Small intestine (tissue), 7 donors: ENCODE measurements at regions not wholly inside any gene's neighbourhood (a gene's known extent, or its start where the extent isn't known, plus 50 kb on each side); places are given as distances from the start of the nearest gene placed in this dataset.
"Not testable (repeated sequence)": the region's sequence is repeated elsewhere in the genome, so short reads cannot be mapped to it uniquely, and the experiment has no call there.

Experiments used
- DNase-seq, 2 donors: peaks; one replicate each; pipeline versions ENCODE4 v3.0.0 to v3.0.0-alpha.2; 2013
- FAIRE-seq: peaks from 2 replicates; lab custom pipeline; 2012; peaks lifted over from hg19 to GRCh38; lab: Jason Lieb, UNC
- H3K27ac ChIP-seq, 3 donors: one replicate each; pipeline ENCODE4 v1.5.1; 2013; ENCODE audit warnings: low read length in 2 of 3, mild to moderate bottlenecking in 2 of 3, control low read depth in 1 of 3, inconsistent platforms in 1 of 3, low read depth in 1 of 3, moderate library complexity in 1 of 3
- H3K27me3 ChIP-seq, 3 donors: one replicate each; pipeline ENCODE4 v1.6.1; 2013; ENCODE audit warnings: low read length in 3 of 3, inconsistent platforms in 1 of 3; ENCODE audit not compliant: control insufficient read depth in 3 of 3, insufficient read depth in 3 of 3
- H3K36me3 ChIP-seq, 3 donors: one replicate each; pipeline ENCODE4 v1.6.1; 2013; ENCODE audit warnings: low read length in 3 of 3, inconsistent platforms in 1 of 3, low read depth in 1 of 3, mild to moderate bottlenecking in 1 of 3, moderate library complexity in 1 of 3; ENCODE audit not compliant: control insufficient read depth in 3 of 3, insufficient read depth in 2 of 3
- H3K4me1 ChIP-seq, 3 donors: one replicate each; pipeline ENCODE4 v1.6.1; 2013; ENCODE audit warnings: low read length in 2 of 3, inconsistent platforms in 1 of 3, low read depth in 1 of 3, mild to moderate bottlenecking in 1 of 3, moderate library complexity in 1 of 3; ENCODE audit not compliant: control insufficient read depth in 3 of 3, insufficient read depth in 2 of 3
- H3K4me3 ChIP-seq, 3 donors: one replicate each; pipeline ENCODE4 v1.5.1; 2013; ENCODE audit warnings: low read length in 3 of 3, control low read depth in 1 of 3, inconsistent platforms in 1 of 3, low read depth in 1 of 3, mild to moderate bottlenecking in 1 of 3, moderate library complexity in 1 of 3
- H3K9me3 ChIP-seq, 2 donors: one replicate each; pipeline ENCODE4 v1.6.1; 2013; ENCODE audit warnings: low read depth in 1 of 2, low read length in 1 of 2; ENCODE audit not compliant: control insufficient read depth in 2 of 2, insufficient read depth in 1 of 2
- WGBS, 3 donors: extraction: QIAGEN DNeasy Blood & Tissue Kit; methylation state at CpG; one replicate each; pipeline ENCODE4 v1.1.7; 2013; 5-methylcytosine and 5-hydroxymethylcytosine counted together
- donor health status: healthy with polysubstance abuse.
- donor health status: control.
- donor health status: control.
- donor health status: Bipolar disorder and iron deficiency.
- donor health status: healthy.

- Histone ChIP-seq H3K4me1 (no peaks in the 10 kb centered on the region), H3K9me3 (no peaks in the 10 kb centered on the region), H3K4me3 (no peak overlapping the region), H3K27ac (no peak overlapping the region), H3K27me3 (no peaks in the 10 kb centered on the region), H3K36me3 (no peaks in the 10 kb centered on the region)
- FAIRE-seq (no peak), DNase-seq (no peak)
These were observed 706.1 kb upstream of the EPHA5 start for GRCh38 chr4:66376396-66376795.

GRCh38 chr4:66373268-66373667 is 703.0 kb upstream of the EPHA5 start:
- H3K27ac ChIP-seq, result no peak overlapping the region
- DNase-seq, result no peak
- H3K4me3 ChIP-seq, result no peak overlapping the region
- H3K9me3 ChIP-seq, result no peaks in the 10 kb centered on the region
- no peaks in the 10 kb centered on the region for H3K27me3 ChIP-seq
- FAIRE-seq, result no peak
- no peaks in the 10 kb centered on the region for H3K4me1 ChIP-seq
- no peaks in the 10 kb centered on the region for H3K36me3 ChIP-seq

GRCh38 chr4:66372706-66373105 is 702.4 kb upstream of the EPHA5 start:
- DNase-seq (no peak), FAIRE-seq (no peak)
- H3K9me3 ChIP-seq, result no peaks in the 10 kb centered on the region
- no peaks in the 10 kb centered on the region for H3K27me3 ChIP-seq
- H3K36me3 ChIP-seq, result no peaks in the 10 kb centered on the region
- no peak overlapping the region for H3K27ac ChIP-seq
- 84 to 89% (median 85%) methylated on average over 6 of the region's 6 CpGs for WGBS, 3 donors
- no peak overlapping the region for H3K4me3 ChIP-seq
- no peaks in the 10 kb centered on the region for H3K4me1 ChIP-seq

DNA sequence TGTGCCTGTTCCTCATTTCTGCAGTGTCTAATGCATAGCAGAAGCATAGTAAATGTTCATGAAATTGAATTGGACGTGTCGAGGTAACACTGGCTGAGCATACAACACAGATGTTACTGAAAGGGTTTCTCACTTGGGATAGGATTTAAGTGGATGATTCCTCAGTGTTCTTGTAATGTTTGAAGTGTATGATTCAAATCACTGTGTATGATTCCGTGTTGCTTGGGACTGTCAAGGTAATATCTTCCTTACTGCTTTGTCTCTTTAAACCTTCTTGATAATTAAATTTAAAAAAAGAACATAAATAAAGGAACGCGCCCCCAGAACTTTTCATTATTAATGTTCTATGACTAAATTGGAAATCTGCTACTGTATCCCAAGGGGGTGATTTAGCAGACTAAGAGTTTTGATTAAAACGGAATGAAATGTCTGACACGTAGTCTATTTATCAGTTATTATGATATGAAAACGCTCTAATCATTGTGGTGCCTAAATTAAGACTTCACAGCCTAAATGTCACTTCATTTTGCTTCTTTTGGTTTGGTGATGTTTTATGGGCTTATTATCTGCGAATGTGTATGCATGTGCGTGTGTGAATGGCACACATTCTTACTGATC is 696.9 kb upstream of the EPHA5 start:
- no peaks in the 10 kb centered on the region for H3K4me1 ChIP-seq
- no peaks in the 10 kb centered on the region for H3K27me3 ChIP-seq
- no peak overlapping the region for H3K27ac ChIP-seq
- H3K36me3 ChIP-seq, result no peaks in the 10 kb centered on the region
- DNase-seq (no peak), FAIRE-seq (no peak)
- 80 to 87% (median 84%) methylated on average over 10 of the region's 10 CpGs for WGBS, 3 donors
- no peaks in the 10 kb centered on the region for H3K9me3 ChIP-seq
- H3K4me3 ChIP-seq, result no peak overlapping the region

DNA sequence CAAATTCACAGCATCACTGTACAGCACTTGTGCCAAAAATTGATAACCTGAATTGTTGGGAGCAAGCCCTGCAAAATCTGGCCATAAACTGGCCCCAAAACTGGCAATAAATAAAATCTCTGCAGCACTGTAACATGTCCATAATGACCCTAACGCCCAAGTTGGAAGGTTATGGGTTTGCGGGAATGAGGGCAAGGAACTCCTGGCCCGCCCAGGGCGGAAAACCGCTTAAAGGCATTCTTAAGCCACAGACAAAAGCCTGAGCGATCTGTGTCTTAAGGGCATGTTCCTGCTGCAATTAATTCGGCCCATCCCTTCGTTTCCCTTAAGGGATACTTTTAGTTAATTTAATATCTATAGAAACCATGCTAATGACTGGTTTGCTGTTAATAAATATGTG is 690.1 kb upstream of the EPHA5 start:
- H3K27me3 ChIP-seq, H3K4me1 ChIP-seq, H3K27ac ChIP-seq, H3K4me3 ChIP-seq, H3K9me3 ChIP-seq, H3K36me3 ChIP-seq, DNase-seq, FAIRE-seq: not testable (repeated sequence)
- 85 to 89% (median 88%) methylated on average over 8 of the region's 8 CpGs for WGBS, 3 donors

GRCh38 chr4:66357316-66357715 is 687.0 kb upstream of the EPHA5 start:
- FAIRE-seq, result no peak

DNA sequence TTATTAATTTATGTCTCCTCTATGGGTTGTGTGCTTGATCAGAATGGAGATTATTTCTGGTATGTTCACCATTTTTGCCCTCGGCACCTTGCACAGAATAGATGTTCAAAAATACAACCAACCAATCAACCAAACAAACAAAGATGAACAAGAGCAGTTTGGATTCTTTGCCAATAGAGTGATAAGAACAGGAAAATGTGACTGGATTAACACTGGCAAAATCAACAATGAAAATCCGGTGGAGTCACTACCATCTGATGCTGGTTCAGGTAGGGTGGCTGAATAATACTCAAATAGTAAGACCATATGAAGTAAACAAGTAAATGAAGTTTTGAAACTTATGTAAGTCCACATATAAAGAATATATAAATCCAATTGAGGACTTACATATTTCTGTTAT is 685.0 kb upstream of the EPHA5 start:
- Histone ChIP-seq H3K36me3 (no peaks in the 10 kb centered on the region), H3K4me1 (no peaks in the 10 kb centered on the region), H3K27ac (no peak overlapping the region), H3K4me3 (no peak overlapping the region), H3K9me3 (no peaks in the 10 kb centered on the region), H3K27me3 (no peaks in the 10 kb centered on the region)
- FAIRE-seq (no peak), DNase-seq (no peak)
- WGBS, 3 donors, result 43 to 86% (median 71%) methylated on average over 2 of the region's 2 CpGs

More at GRCh38 chr4:66357316-66357715, 687.0 kb upstream of the EPHA5 start:
- Histone ChIP-seq H3K4me3 (no peak overlapping the region), H3K9me3 (no peaks in the 10 kb centered on the region), H3K27me3 (no peaks in the 10 kb centered on the region), H3K4me1 (no peaks in the 10 kb centered on the region), H3K36me3 (no peaks in the 10 kb centered on the region), H3K27ac (no peak overlapping the region)
- no peak for DNase-seq
- 56 to 62% (median 59%) methylated on average over 2 of the region's 2 CpGs for WGBS, 3 donors

GRCh38 chr4:66351761-66352160 is 681.5 kb upstream of the EPHA5 start:
- no peak for FAIRE-seq
- no peak overlapping the region for H3K27ac ChIP-seq

DNA sequence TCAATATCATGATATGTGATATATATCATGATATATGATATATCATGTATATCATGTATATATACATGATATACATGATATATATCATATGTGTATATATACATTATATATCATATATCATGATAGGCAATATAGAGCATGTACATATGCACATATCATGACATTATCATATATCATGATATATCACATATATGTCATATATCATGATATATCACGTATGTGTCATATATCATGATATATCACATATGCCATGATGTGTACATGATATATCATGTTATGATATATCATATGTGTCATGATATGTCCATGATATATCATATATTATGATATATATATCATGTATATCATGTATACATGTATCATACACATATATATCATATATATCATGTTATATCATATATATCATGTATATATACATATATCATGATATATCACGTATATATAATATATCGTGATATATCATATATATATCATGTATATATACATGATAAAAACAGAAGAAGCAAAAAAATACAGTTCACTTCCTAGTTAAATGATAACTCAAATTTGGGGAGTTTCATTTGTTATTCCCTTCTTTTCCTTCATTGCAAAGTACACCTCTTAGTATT is 670.1 kb upstream of the EPHA5 start:
- 74 to 93% (median 89%) methylated on average over 3 of the region's 3 CpGs for WGBS, 3 donors
- FAIRE-seq, result no peak
- H3K9me3 ChIP-seq, result no peaks in the 10 kb centered on the region
- H3K36me3 ChIP-seq, result no peaks in the 10 kb centered on the region
- DNase-seq, result no peak
- H3K4me3 ChIP-seq, result no peak overlapping the region
- no peaks in the 10 kb centered on the region for H3K4me1 ChIP-seq
- no peak overlapping the region for H3K27ac ChIP-seq
- H3K27me3 ChIP-seq, result no peaks in the 10 kb centered on the region

More at GRCh38 chr4:66351761-66352160, 681.5 kb upstream of the EPHA5 start:
- Histone ChIP-seq H3K4me1 (no peaks in the 10 kb centered on the region), H3K4me3 (no peak overlapping the region), H3K27me3 (no peaks in the 10 kb centered on the region), H3K36me3 (no peaks in the 10 kb centered on the region), H3K9me3 (no peaks in the 10 kb centered on the region)
- no peak for DNase-seq
- WGBS, 3 donors, result 57 to 71% (median 57%) methylated on average over 2 of the region's 2 CpGs
